T-helper 2 cell treated with Interferon-gamma antibody and Interleukin-4, amounts not matched to agents 5 μg/mL and 100 μg/mL, for 36 hours (primary cell): ENCODE measurements at regions not wholly inside any gene's neighbourhood (a gene's known extent, or its start where the extent isn't known, plus 50 kb on each side); places are given as distances from the start of the nearest gene placed in this dataset.

Experiments used
- DNase-seq: peaks from one replicate; pipeline ENCODE4 v3.0.0; 2021; ENCODE audit warnings: low spot score
- H3K27ac Mint-ChIP-seq: one replicate; pipeline ENCODE4 v1.8.0; 2021; ENCODE audit warnings: mild to moderate bottlenecking, mixed read lengths
- H3K27me3 Mint-ChIP-seq: one replicate; pipeline ENCODE4 v1.8.0; 2021; ENCODE audit warnings: low read depth, mixed read lengths
- H3K36me3 Mint-ChIP-seq: one replicate; pipeline ENCODE4 v1.8.0; 2021; ENCODE audit warnings: low read depth, mixed read lengths
- H3K4me1 Mint-ChIP-seq: one replicate; pipeline ENCODE4 v1.8.0; 2021; ENCODE audit warnings: low read depth, mixed read lengths
- H3K4me3 Mint-ChIP-seq: one replicate; pipeline ENCODE4 v1.8.0; 2022; ENCODE audit warnings: mild to moderate bottlenecking, moderate library complexity, mixed read lengths
- H3K9me3 Mint-ChIP-seq: one replicate; pipeline ENCODE4 v1.8.0; 2021; ENCODE audit warnings: mixed read lengths

DNA sequence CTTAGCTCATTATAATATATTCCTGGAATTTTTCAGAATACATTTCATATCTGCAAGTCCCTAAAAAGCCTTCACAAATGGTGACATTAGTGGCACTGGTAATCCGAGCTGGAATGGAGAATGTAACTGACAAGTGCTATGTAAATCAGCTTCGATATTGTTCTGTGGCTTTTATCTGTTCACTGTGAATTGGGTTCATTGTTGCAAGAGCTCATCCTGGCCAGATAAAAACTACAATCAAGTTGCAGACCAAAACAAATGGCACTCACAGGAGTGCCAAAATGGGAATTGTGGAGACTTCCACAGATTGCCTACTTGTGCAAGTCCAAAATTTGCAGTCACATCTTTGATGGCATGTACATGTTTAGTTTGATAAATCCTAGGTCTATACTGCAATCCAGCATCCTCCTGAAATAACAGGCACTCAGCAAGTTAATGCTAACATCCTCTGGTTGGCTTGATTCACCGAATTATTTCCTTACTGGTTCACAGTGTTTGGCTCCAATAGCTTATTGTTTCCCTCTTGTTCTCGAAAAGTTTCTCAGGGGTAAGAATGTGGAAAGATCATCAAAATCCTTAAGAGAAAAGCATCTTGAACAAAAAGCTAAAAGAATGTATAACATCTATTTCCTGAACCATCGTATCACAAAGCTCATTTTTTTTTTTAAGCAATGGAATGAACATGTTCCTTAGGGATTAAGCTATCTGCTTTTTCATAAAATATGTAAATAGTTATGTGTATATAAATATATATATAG lies 904.9 kb downstream of the CENPC start:
- H3K4me1 Mint-ChIP-seq: no peaks in the 10 kb centered on the region
- H3K36me3 Mint-ChIP-seq: no peaks in the 10 kb centered on the region
- H3K4me3 Mint-ChIP-seq: no peak overlapping the region
- H3K9me3 Mint-ChIP-seq: peaks cover 3% of the 10 kb centered on the region
- no peak overlapping the region for H3K27ac Mint-ChIP-seq
- DNase-seq: no peak
- H3K27me3 Mint-ChIP-seq: no peaks in the 10 kb centered on the region

DNA sequence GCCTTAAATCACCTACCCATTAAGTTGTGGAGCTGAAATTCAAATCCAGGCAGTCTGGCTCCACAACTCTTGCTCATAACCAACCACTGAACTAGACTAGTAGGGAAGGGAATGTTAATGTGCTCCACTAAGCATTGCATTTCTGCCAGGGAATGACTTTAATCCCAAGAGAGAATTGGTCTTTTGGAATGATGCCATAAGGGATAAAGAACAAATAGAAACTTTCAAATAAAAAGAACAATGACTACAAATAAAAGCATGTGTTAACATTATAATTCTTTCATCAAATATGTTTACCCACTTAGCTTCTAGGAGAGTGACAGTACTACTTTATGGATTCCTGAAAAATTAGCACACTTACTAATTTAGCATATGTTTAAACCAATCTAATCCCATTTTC lies 905.9 kb downstream of the CENPC start:
- Mint-ChIP-seq H3K27ac (no peak overlapping the region), H3K36me3 (no peaks in the 10 kb centered on the region), H3K4me3 (no peak overlapping the region), H3K9me3 (peaks cover under 1% of the 10 kb centered on the region), H3K27me3 (no peaks in the 10 kb centered on the region), H3K4me1 (no peaks in the 10 kb centered on the region)
- DNase-seq: no peak

DNA sequence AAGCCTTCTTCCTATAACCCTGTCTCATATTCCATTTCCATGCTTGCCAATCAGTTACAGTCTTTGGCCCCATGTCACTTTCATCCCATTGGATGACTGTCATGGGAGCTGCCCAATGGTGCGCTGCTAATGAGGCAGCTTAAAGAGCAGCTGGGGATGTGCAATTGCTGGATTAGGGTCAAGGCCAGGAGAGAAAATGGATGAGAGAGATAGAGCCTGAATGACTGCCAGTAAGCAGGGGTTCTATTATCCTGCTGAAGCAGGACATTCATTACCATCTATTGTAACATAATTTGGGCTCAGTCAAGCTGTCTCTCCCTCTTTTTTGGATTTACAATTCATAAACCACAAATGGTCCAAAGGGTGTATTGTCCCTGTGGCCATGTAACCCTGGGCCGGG lies 909.0 kb downstream of the CENPC start:
- Mint-ChIP-seq H3K36me3 (no peaks in the 10 kb centered on the region), H3K4me3 (no peak overlapping the region), H3K27ac (no peak overlapping the region), H3K9me3 (no peaks in the 10 kb centered on the region), H3K4me1 (no peaks in the 10 kb centered on the region), H3K27me3 (no peaks in the 10 kb centered on the region)
- no peak for DNase-seq

DNA sequence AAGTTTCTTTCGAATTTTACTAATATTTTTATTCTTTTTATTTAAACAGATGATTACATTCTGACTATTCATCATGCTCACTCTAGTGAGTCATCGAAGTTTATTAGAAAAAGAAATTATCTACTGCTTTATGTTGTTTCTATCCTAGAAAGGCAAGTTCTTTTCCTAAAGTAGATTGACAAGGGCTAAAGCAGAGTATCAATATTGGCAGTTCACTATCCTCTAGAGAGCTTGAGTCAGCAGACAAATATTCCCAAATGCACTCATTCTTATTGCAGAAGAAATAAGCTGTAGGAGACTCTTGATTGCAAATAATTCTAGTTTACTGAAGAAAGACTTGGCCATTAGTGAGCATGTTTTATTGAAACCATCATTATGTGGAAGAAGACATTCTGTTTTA lies 911.8 kb downstream of the CENPC start:
- Mint-ChIP-seq H3K27ac (no peak overlapping the region), H3K27me3 (no peaks in the 10 kb centered on the region), H3K9me3 (no peaks in the 10 kb centered on the region), H3K4me3 (no peak overlapping the region), H3K4me1 (no peaks in the 10 kb centered on the region), H3K36me3 (no peaks in the 10 kb centered on the region)
- no peak for DNase-seq

DNA sequence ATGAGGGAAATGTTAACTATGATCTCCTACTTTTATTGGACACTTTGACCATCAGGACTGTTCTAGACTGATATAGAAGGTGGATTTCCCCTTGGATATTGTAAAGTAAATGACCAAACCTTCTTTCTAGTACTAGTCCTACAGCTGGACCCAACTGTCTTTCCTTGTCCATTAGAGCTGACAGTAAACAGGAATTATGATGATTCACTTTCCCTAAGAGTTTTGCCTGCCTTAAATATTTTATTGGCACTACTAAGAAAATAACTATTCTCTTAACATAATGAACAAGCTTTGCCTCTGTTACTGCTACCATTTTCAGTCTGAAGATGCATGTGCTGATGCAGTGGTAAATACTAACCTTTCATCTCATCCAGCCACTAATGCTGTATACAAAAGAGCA lies 915.4 kb downstream of the CENPC start:
- no peak overlapping the region for H3K4me3 Mint-ChIP-seq
- DNase-seq: no peak
- no peaks in the 10 kb centered on the region for H3K4me1 Mint-ChIP-seq
- H3K27ac Mint-ChIP-seq: no peak overlapping the region
- no peaks in the 10 kb centered on the region for H3K36me3 Mint-ChIP-seq
- H3K9me3 Mint-ChIP-seq: peaks cover 7% of the 10 kb centered on the region
- H3K27me3 Mint-ChIP-seq: no peaks in the 10 kb centered on the region

GRCh38 chr4:66628146-66628545 lies 917.2 kb downstream of the CENPC start:
- H3K9me3 Mint-ChIP-seq: peaks cover 19% of the 10 kb centered on the region
- no peak overlapping the region for H3K27ac Mint-ChIP-seq
- H3K36me3 Mint-ChIP-seq: no peaks in the 10 kb centered on the region
- no peak for DNase-seq
- no peak overlapping the region for H3K4me3 Mint-ChIP-seq
- H3K27me3 Mint-ChIP-seq: no peaks in the 10 kb centered on the region
- no peaks in the 10 kb centered on the region for H3K4me1 Mint-ChIP-seq

GRCh38 chr4:66625480-66625879 lies 919.8 kb downstream of the CENPC start:
- H3K27me3 Mint-ChIP-seq: no peaks in the 10 kb centered on the region
- no peaks in the 10 kb centered on the region for H3K36me3 Mint-ChIP-seq

GRCh38 chr4:66613591-66613990 lies 931.7 kb downstream of the CENPC start:
- no peak for DNase-seq
- H3K9me3 Mint-ChIP-seq: peaks cover 37% of the 10 kb centered on the region
- no peaks in the 10 kb centered on the region for H3K27me3 Mint-ChIP-seq
- no peak overlapping the region for H3K27ac Mint-ChIP-seq
- no peaks in the 10 kb centered on the region for H3K36me3 Mint-ChIP-seq
- H3K4me3 Mint-ChIP-seq: no peak overlapping the region
- H3K4me1 Mint-ChIP-seq: no peaks in the 10 kb centered on the region

More at GRCh38 chr4:66625480-66625879, 919.8 kb downstream of the CENPC start:
- Mint-ChIP-seq H3K9me3 (peaks cover 33% of the 10 kb centered on the region), H3K4me3 (no peak overlapping the region), H3K27ac (no peak overlapping the region), H3K4me1 (no peaks in the 10 kb centered on the region)
- no peak for DNase-seq

DNA sequence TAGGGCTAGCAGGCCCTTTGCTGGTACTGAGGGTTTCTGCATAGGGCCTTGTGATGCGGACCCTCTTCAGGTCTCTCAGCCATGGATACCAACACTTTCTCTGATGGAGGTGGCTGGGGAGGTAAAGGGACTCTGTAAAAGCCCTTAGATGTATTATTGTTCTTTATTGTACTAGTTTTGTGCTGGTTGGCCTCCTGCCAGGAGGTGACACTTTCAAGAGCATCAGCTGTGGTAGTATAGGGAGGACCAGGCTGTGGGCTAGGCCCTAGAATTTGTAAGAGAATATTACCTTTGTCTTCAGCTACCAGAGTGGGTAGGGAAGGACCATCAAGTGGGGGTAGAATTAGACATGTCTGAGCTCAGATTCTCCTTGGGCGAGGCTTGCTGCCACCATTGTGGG lies 936.3 kb downstream of the CENPC start:
- Mint-ChIP-seq H3K4me3 (no peak overlapping the region), H3K27me3 (no peaks in the 10 kb centered on the region), H3K36me3 (no peaks in the 10 kb centered on the region), H3K27ac (no peak overlapping the region), H3K9me3 (peaks cover 5% of the 10 kb centered on the region), H3K4me1 (no peaks in the 10 kb centered on the region)
- DNase-seq: no peak

DNA sequence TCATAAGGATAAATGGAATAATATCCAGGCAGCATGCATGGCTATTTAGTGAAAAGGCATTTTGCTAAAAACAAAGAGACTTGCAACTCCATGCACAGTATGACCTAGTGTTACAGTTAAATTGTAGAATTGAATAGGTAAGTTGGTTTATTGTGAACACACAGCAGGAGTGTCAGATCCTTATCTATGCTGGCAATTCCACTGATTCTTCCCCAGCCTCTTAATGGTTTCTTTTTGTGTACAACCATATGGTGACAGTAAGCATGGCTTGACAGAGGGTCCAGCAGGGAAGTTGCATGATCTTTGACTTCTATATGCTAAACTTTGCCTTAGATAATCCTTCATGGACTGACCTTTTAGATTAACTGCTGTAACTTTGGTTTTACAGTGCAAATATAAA lies 936.6 kb upstream of the EPHA5 start:
- Mint-ChIP-seq H3K9me3 (peaks cover 2% of the 10 kb centered on the region), H3K27ac (no peak overlapping the region)

DNA sequence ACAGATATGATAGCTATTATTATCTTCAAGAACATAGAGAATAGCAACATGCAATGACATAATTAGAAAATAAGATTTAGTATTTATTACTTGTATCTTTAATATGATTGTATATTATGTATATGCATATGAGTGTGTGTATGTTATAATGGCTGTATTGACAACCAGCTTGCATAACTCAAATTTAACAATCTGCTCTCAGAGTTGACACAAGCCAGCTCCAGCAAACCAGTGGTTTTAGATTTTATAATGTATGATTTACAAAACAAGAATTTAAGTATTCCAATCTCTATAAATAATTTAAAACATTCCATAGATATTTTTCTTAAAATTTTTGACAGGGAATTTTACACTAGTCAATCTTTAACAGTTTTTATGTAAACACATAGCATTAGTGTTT lies 935.9 kb upstream of the EPHA5 start:
- Mint-ChIP-seq H3K4me1 (no peaks in the 10 kb centered on the region), H3K9me3 (peaks cover 3% of the 10 kb centered on the region), H3K36me3 (no peaks in the 10 kb centered on the region)

More for the DNA sequence above, 936.6 kb upstream of the EPHA5 start:
- no peaks in the 10 kb centered on the region for H3K36me3 Mint-ChIP-seq
- H3K4me1 Mint-ChIP-seq: no peaks in the 10 kb centered on the region
- no peak for DNase-seq
- no peaks in the 10 kb centered on the region for H3K27me3 Mint-ChIP-seq
- no peak overlapping the region for H3K4me3 Mint-ChIP-seq

GRCh38 chr4:66604192-66604591 lies 933.9 kb upstream of the EPHA5 start:
- H3K27ac Mint-ChIP-seq: no peak overlapping the region
- H3K36me3 Mint-ChIP-seq: no peaks in the 10 kb centered on the region
- peaks cover 7% of the 10 kb centered on the region for H3K9me3 Mint-ChIP-seq
- no peaks in the 10 kb centered on the region for H3K27me3 Mint-ChIP-seq
- H3K4me1 Mint-ChIP-seq: no peaks in the 10 kb centered on the region
- H3K4me3 Mint-ChIP-seq: no peak overlapping the region
- no peak for DNase-seq

More for the DNA sequence above, 935.9 kb upstream of the EPHA5 start:
- Mint-ChIP-seq H3K27ac (no peak overlapping the region), H3K4me3 (no peak overlapping the region), H3K27me3 (no peaks in the 10 kb centered on the region)
- DNase-seq: no peak

- peaks cover 13% of the 10 kb centered on the region for H3K9me3 Mint-ChIP-seq
- H3K4me1 Mint-ChIP-seq: no peaks in the 10 kb centered on the region
- H3K27me3 Mint-ChIP-seq: no peaks in the 10 kb centered on the region
- H3K36me3 Mint-ChIP-seq: no peaks in the 10 kb centered on the region
- no peak for DNase-seq
- no peak overlapping the region for H3K27ac Mint-ChIP-seq
- H3K4me3 Mint-ChIP-seq: no peak overlapping the region
Measured at GRCh38 chr4:66602622-66603021, 932.3 kb upstream of the EPHA5 start.

DNA sequence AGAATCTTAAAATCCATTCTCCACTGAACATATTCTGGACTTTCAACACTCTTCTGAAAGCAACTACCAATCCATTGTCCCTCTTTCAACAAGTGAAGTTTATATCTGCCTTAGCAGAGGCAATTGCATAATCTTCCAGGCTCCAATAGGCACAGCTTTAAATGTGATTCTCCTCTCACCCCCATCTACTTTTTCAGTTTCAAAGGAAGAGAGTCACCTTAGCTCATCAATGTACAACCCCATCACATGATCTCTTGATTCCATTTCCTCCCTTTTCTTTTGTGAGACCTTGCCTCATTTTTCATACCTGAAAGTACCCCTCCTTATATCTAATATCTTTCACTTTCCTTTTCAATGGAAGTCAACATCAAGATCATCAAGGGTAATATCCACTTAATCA lies 921.7 kb upstream of the EPHA5 start:
- H3K36me3 Mint-ChIP-seq: no peaks in the 10 kb centered on the region
- no peak for DNase-seq
- H3K4me1 Mint-ChIP-seq: no peaks in the 10 kb centered on the region
- no peaks in the 10 kb centered on the region for H3K27me3 Mint-ChIP-seq
- H3K9me3 Mint-ChIP-seq: peaks cover 4% of the 10 kb centered on the region
- H3K27ac Mint-ChIP-seq: no peak overlapping the region
- no peak overlapping the region for H3K4me3 Mint-ChIP-seq
